H1 (cell line): ENCODE measurements at regions not wholly inside any gene's neighbourhood (a gene's known extent, or its start where the extent isn't known, plus 50 kb on each side); places are given as distances from the start of the nearest gene placed in this dataset.
A peak's percentile ranks its signal among the peaks of the same experiment; 100 is the strongest.

Source experiments
- CTCF ChIA-PET: fragments of 300-600 bp; sonication (Branson Sonifier 250); formaldehyde crosslinking; loops from one replicate; lab custom pipeline; 2021; ENCODE audit not compliant: partially characterized antibody; lab: Charles Lee
- POLR2A ChIA-PET: fragments of 300-600 bp; sonication (Branson Sonifier 250); formaldehyde crosslinking; loops from one replicate; lab custom pipeline; 2021; ENCODE audit warnings: inconsistent platforms; ENCODE audit not compliant: partially characterized antibody; lab: Charles Lee
- DNase-seq, 2 experiments: peaks; one replicate each; pipeline versions ENCODE4 v3.0.0 to v3.0.0-alpha.2; 2010 to 2022; ENCODE audit warnings: low spot score in 2 of 2, low read depth in 1 of 2, mixed read lengths in 1 of 2
- FAIRE-seq: peaks from 2 replicates; lab custom pipeline; 2011; peaks lifted over from hg19 to GRCh38; lab: Jason Lieb, UNC
- H2AFZ ChIP-seq: 2 replicates; pipeline ENCODE4 v1.8.1; 2012; ENCODE audit warnings: low read length, inconsistent platforms
- H2AK5ac ChIP-seq: 2 replicates; pipeline ENCODE4 v1.6.1; 2013; ENCODE audit warnings: low read depth, low read length
- H2BK120ac ChIP-seq: replicated peaks from 2 replicates; pipeline ENCODE3; 2013; ENCODE audit warnings: low read depth, low read length, inconsistent platforms
- H2BK12ac ChIP-seq: 2 replicates; pipeline ENCODE4 v1.6.1; 2013; ENCODE audit warnings: low read depth, low read length
- H2BK15ac ChIP-seq: 2 replicates; pipeline ENCODE4 v1.6.1; 2013; ENCODE audit warnings: low read length
- H2BK20ac ChIP-seq: 2 replicates; pipeline ENCODE4 v1.6.1; 2013; ENCODE audit warnings: low read length
- H2BK5ac ChIP-seq: 2 replicates; pipeline ENCODE4 v1.6.1; 2013; ENCODE audit warnings: low read depth, low read length
- H3K14ac ChIP-seq: 2 replicates; pipeline ENCODE4 v1.6.1; 2013; ENCODE audit warnings: inconsistent platforms; ENCODE audit not compliant: insufficient read length
- H3K18ac ChIP-seq: 2 replicates; pipeline ENCODE4 v1.6.1; 2013; ENCODE audit warnings: low read length; ENCODE audit errors: extremely low read depth
- H3K23ac ChIP-seq: 2 replicates; pipeline ENCODE4 v1.6.1; 2013; ENCODE audit warnings: inconsistent platforms; ENCODE audit not compliant: insufficient read length
- H3K23me2 ChIP-seq: 2 replicates; pipeline ENCODE4 v1.6.1; 2013; ENCODE audit warnings: low read depth, low read length
- H3K27ac ChIP-seq: 2 replicates; pipeline ENCODE4 v1.6.1; 2011; ENCODE audit warnings: low read depth, low read length, inconsistent platforms
- H3K27me3 ChIP-seq, 4 experiments: replicated peaks in 1 of 4; 1 replicate in 1 of 4; 2 replicates in 3 of 4; pipeline versions ENCODE4 v1.6.1 to v1.8.1; 2011 to 2013; ENCODE audit warnings: low read length in 3 of 4, mild to moderate bottlenecking in 3 of 4, inconsistent platforms in 2 of 4, mixed read lengths in 2 of 4, moderate library complexity in 1 of 4; ENCODE audit not compliant: control insufficient read depth in 3 of 4, insufficient read depth in 3 of 4; ENCODE audit errors: extremely low read depth in 1 of 4
- H3K36me3 ChIP-seq, 4 experiments: 2 replicates each; pipeline versions ENCODE4 v1.6.1 to v1.8.1; 2011 to 2013; ENCODE audit warnings: mild to moderate bottlenecking in 4 of 4, low read length in 3 of 4, moderate library complexity in 2 of 4, control low read depth in 1 of 4, inconsistent platforms in 1 of 4; ENCODE audit not compliant: insufficient read depth in 4 of 4, control insufficient read depth in 2 of 4
- H3K4ac ChIP-seq: replicated peaks from 2 replicates; pipeline ENCODE3; 2013; ENCODE audit warnings: low read length, low read depth, mixed read lengths, inconsistent platforms; ENCODE audit not compliant: insufficient read length
- H3K4me1 ChIP-seq, 4 experiments: replicated peaks in 1 of 4; 1 replicate in 1 of 4; 2 replicates in 3 of 4; pipeline versions ENCODE4 v1.6.1 to v1.8.1; 2011 to 2013; ENCODE audit warnings: low read length in 3 of 4, inconsistent platforms in 2 of 4, mixed read lengths in 1 of 4; ENCODE audit not compliant: insufficient read depth in 4 of 4, control insufficient read depth in 3 of 4
- H3K4me2 ChIP-seq, 2 experiments: 2 replicates each; pipeline versions ENCODE4 v1.6.1 to v1.8.1; 2011 to 2013; ENCODE audit warnings: low read depth in 2 of 2, low read length in 2 of 2, control low read depth in 1 of 2, inconsistent platforms in 1 of 2, mild to moderate bottlenecking in 1 of 2; ENCODE audit not compliant: insufficient read depth in 1 of 2
- H3K4me3 ChIP-seq, 4 experiments: fragments of 200-600, 300-600 bp in 1 of 4; sonication (generic), shearing (Covaris generic), sonication (Bioruptor Twin) in 1 of 4; 2 replicates each; pipeline versions ENCODE4 v1.5.1 to v1.8.1; 2011 to 2016; ENCODE audit warnings: low read length in 4 of 4, low read depth in 3 of 4, control low read depth in 2 of 4, inconsistent platforms in 2 of 4, mild to moderate bottlenecking in 2 of 4, mixed read lengths in 1 of 4, moderate library complexity in 1 of 4; ENCODE audit not compliant: insufficient read depth in 2 of 4; ENCODE audit errors: extremely low read depth in 1 of 4
- H3K56ac ChIP-seq: replicated peaks from 2 replicates; pipeline ENCODE3; 2013; ENCODE audit warnings: low read depth, mild to moderate bottlenecking, mixed read lengths, low read length, inconsistent platforms; ENCODE audit not compliant: insufficient read length
- H3K79me1 ChIP-seq: 2 replicates; pipeline ENCODE4 v1.6.1; 2013; ENCODE audit warnings: low read depth, low read length, control low read depth
- H3K79me2 ChIP-seq, 2 experiments: 2 replicates each; pipeline versions ENCODE4 v1.6.1 to v1.8.1; 2012 to 2013; ENCODE audit warnings: low read length in 2 of 2, mild to moderate bottlenecking in 2 of 2, inconsistent platforms in 1 of 2; ENCODE audit not compliant: insufficient read depth in 2 of 2, control insufficient read depth in 1 of 2
- H3K9ac ChIP-seq, 4 experiments: replicated peaks in 1 of 4; 1 replicate in 1 of 4; 2 replicates in 3 of 4; pipeline versions ENCODE4 v1.6.1 to v1.8.1; 2011 to 2013; ENCODE audit warnings: low read depth in 3 of 4, low read length in 3 of 4, control low read depth in 2 of 4, mild to moderate bottlenecking in 2 of 4, moderate library complexity in 2 of 4, inconsistent platforms in 1 of 4; ENCODE audit errors: extremely low read depth in 1 of 4
- H3K9me3 ChIP-seq, 2 experiments: 2 replicates each; pipeline versions ENCODE4 v1.6.1 to v1.8.1; 2012 to 2013; ENCODE audit warnings: mild to moderate bottlenecking in 2 of 2, moderate library complexity in 2 of 2, control low read depth in 1 of 2, inconsistent platforms in 1 of 2, low read depth in 1 of 2, low read length in 1 of 2, mixed read lengths in 1 of 2; ENCODE audit not compliant: insufficient read depth in 2 of 2
- H4K20me1 ChIP-seq, 2 experiments: replicated peaks in 1 of 2; 2 replicates each; pipeline versions ENCODE3 to v1.8.1; 2011 to 2013; ENCODE audit warnings: inconsistent platforms in 2 of 2, low read length in 2 of 2, mild to moderate bottlenecking in 1 of 2; ENCODE audit not compliant: insufficient read depth in 2 of 2, control insufficient read depth in 1 of 2
- H4K5ac ChIP-seq: 2 replicates; pipeline ENCODE4 v1.6.1; 2013; ENCODE audit warnings: low read length, low read depth, mixed read lengths, inconsistent platforms; ENCODE audit not compliant: insufficient read length
- H4K8ac ChIP-seq: 2 replicates; pipeline ENCODE4 v1.8.0; 2013; ENCODE audit warnings: mild to moderate bottlenecking, moderate library complexity, low read length, inconsistent platforms; ENCODE audit not compliant: insufficient read depth; ENCODE audit errors: extremely low read depth
- H4K91ac ChIP-seq: replicated peaks from 2 replicates; pipeline ENCODE3; 2013; ENCODE audit warnings: low read length, mixed read lengths, inconsistent platforms; ENCODE audit not compliant: insufficient read length
- TAF1 ChIP-seq: IDR thresholded peaks from 2 replicates; pipeline ENCODE4 v1.6.1; 2011; ENCODE audit warnings: mild to moderate bottlenecking, low read depth, low read length
- WGBS, 2 experiments: shearing (Covaris generic) in 1 of 2; methylation state at CpG; one replicate each; pipeline versions ENCODE4 v1.1.6 to v1.1.7; 2013 to 2015; ENCODE audit warnings: low lambda C conversion rate in 2 of 2, mixed read lengths in 2 of 2, inconsistent platforms in 1 of 2, low coverage in 1 of 2, missing lambda C conversion rate in 1 of 2; ENCODE audit not compliant: insufficient replicate concordance in 2 of 2, insufficient coverage in 1 of 2, insufficient read length in 1 of 2; ENCODE audit errors: extremely low coverage in 1 of 2, missing lambda C conversion rate in 1 of 2; 5-methylcytosine and 5-hydroxymethylcytosine counted together

DNA sequence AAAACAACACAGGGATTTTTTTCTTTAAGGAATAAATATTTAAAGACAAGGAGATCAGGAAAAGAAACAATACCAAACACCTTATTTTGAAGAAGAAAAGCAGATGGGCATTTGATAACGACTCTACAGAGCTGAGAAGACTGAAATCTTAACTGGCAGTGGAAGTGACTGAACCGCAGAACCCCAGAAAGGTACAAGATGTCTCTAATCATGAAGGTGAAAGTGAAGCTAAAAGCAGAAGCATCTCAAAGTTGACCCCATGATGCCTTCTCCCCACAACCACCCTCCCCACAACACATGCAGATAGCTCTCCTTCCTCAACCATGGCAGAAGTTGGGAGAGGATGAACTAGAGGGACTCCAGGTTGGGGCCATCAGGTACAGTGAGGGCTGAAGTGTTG, 129.6 kb downstream of the ZNF648 start:
- H3K79me2 ChIP-seq: no peaks in the 10 kb centered on the region
- H3K4me1 ChIP-seq: peaks cover 0 to 3% (median 0%) of the 10 kb centered on the region in 4 experiments; a peak in 1 of 7 replicates
- H4K5ac ChIP-seq: no peak overlapping the region
- no peaks in the 10 kb centered on the region for H3K36me3 ChIP-seq
- FAIRE-seq: no peak
- H2AFZ ChIP-seq: no peak overlapping the region
- H4K20me1 ChIP-seq: no peaks in the 10 kb centered on the region
- no peak overlapping the region for H2BK5ac ChIP-seq
- ChIA-PET CTCF (interaction anchor here (0.6 to 2.1 kb wide), 9 partner anchors 9 to 454 kb away, joined by 3 to 7 read pairs (median 3); partner anchors contain the start of gene CACNA1E), POLR2A (no interaction called here)
- H2BK15ac ChIP-seq: 0 out of 2 replicates have a peak overlapping the region, but pooled peaks have one; percentile 32
- no peaks in the 10 kb centered on the region for H3K9me3 ChIP-seq
- no peak overlapping the region for H3K9ac ChIP-seq
- H3K27me3 ChIP-seq: no peaks in the 10 kb centered on the region
- DNase-seq: no peak
- 96% methylated on average over 2 of the region's 2 CpGs; no CpG with 5 or more reads in 1 of the 2 experiments for WGBS, 2 experiments
- no peak overlapping the region for H2BK12ac ChIP-seq
- H2BK120ac ChIP-seq: no peak overlapping the region
- H3K14ac ChIP-seq: no peak overlapping the region
- no peaks in the 10 kb centered on the region for H3K23me2 ChIP-seq
- no peak overlapping the region for H3K56ac ChIP-seq
- H4K8ac ChIP-seq: no peak overlapping the region
- H3K18ac ChIP-seq: no peak overlapping the region
- no peak overlapping the region for H3K4me3 ChIP-seq
- H3K23ac ChIP-seq: no peak overlapping the region
- no peak overlapping the region for H3K4me2 ChIP-seq
- no peak overlapping the region for H2AK5ac ChIP-seq
- H3K79me1 ChIP-seq: no peaks in the 10 kb centered on the region
- H2BK20ac ChIP-seq: no peak overlapping the region
- H3K4ac ChIP-seq: no peak overlapping the region
- no peak overlapping the region for H3K27ac ChIP-seq
- H4K91ac ChIP-seq: no peak overlapping the region
- no peak for TF ChIP-seq TAF1
